NOMO-1 treated with DMSO at 0.1 percent for 48 hours (cell line): ENCODE measurements at regions not wholly inside any gene's neighbourhood (a gene's known extent, or its start where the extent isn't known, plus 50 kb on each side); places are given as distances from the start of the nearest gene placed in this dataset.

Source experiments
- DNase-seq: peaks from one replicate; lab custom pipeline; 2025; ENCODE audit not compliant: unreplicated experiment; lab: John Stamatoyannopoulos, UW

- DNase-seq = no peak
These were observed 123.2 kb upstream of the GOLGA8J start for GRCh38 chr15:29959384-29960137.

GRCh38 chr15:29952225-29952624 is 130.0 kb upstream of the TJP1 start:
- DNase-seq = no peak

- no peak for DNase-seq
These were observed 123.8 kb upstream of the TJP1 start for GRCh38 chr15:29945943-29946596.

DNA sequence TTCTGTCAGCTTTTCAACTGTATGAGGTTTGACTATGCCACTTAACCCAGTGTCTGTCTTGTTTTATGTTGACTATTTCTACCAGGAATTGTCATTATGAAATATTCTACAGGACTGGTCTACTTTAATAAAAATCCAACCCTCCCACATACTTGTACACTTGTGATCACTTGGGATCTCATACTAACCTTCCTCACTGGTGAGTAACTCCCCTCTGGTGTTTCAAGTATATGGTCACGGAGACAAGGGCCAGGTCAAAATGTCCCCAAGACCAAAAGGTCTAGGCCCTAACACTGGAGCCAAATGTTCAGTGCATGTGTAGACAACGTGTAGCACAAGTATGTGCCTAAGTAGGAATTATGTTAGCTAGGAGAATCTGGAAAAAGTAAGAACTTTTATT is 122.7 kb upstream of the TJP1 start:
- DNase-seq = no peak

- DNase-seq = no peak
These were observed 120.3 kb upstream of the TJP1 start for GRCh38 chr15:29942548-29942947.

DNA sequence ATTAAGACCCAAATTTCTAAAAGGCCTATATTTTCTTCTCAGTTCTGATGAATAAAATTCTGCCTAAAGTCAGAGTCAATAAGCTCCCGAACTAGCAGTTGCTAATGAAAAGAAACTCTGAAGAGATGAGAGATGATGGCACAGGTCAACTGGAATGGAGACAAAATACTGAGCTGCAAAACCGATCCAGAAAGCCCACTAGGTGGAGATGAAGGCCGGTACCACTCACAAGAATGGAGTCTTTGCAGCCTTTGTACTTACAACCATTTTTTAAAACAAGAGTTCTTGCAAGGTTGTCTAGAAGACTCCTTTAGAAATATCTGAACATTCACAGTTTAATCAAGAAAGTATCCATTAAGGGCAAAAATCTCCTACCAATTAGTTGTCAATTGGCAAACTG is 119.9 kb upstream of the TJP1 start:
- DNase-seq = no peak

GRCh38 chr15:29939404-29939803 is 117.1 kb upstream of the TJP1 start:
- DNase-seq = no peak

DNA sequence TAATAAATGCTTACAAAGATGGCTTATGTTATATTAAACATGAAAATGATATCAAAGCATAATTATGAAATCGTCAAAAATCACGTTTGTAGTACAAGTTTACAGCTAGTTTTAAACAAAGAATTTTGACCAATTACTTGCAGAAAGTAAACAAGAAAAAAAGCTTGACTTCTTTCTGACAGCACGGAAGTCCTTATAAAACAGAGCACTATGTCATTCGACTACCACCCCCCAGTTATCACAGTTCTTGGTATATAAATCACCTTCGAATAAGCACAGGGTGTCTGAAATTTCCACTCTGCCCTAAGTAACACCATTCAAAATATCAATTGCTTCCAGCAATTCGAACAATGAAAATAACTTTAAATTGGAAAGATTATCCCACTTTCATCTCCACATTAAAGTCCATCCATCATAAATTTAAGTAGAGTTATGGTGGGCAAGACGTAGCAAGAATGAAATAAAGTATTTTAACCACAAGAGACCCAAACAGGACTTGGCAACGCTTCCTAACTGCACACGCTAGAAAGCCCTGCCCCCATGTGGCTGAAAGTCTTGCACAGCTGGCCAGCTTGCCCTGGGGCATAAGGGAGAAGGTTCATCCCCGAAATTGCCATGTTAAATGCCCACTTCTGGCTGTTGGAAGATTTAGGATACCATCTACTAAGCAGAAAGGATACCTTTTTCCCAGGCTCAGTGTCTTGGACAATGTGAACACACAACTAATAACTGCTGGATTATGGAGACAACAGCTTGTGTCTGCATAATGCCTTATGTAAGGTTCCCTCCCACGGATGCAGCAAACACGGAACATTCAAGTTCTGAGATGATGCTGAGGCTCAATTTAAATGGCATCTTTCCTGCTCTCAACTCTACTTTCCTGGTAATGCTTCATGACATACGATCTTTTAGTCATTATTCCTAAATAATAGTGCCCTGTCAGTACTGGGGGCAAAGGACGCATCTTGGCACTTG is 116.4 kb upstream of the TJP1 start:
- no peak for DNase-seq

GRCh38 chr15:29937956-29938355 is 115.7 kb upstream of the TJP1 start:
- no peak for DNase-seq

DNA sequence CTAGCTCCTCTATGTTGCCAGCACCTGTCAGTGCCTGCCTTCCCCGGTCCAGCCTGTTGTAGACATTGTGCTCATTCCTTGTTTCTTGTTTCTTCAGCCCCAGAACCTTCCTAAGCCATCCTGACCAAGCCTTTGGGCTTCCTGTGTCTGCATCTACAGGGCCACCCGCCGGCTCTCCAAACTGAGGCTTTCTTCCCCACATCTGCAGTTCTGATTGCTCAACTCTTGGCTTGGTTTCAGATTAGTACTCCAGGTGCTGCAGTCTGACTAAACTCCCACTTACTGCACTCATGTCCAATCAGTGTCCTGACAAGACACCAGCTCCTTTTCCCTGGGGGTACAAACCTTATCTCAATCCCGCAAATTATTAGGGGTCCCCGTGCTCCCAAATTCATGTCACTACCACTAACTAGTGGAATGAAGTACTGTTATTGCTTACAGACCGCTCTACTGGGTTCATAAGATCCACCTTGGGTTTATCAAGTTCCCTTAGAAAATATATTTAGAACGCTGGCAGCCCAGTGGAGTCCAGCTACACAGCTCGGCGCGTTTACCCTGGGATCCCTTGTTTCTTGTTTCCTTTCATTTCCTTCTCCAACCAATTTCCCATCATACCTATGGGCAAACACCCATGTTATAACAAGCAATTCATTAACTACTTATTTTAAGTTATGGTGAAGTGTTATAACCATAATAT is 114.2 kb upstream of the TJP1 start:
- no peak for DNase-seq

GRCh38 chr15:29935296-29936004 is 113.2 kb upstream of the TJP1 start:
- DNase-seq = no peak

GRCh38 chr15:29934251-29934650 is 112.0 kb upstream of the TJP1 start:
- DNase-seq = no peak

GRCh38 chr15:29933042-29933803 is 111.0 kb upstream of the TJP1 start:
- DNase-seq = no peak

GRCh38 chr15:29926083-29926388 is 103.8 kb upstream of the TJP1 start:
- no peak for DNase-seq

DNA sequence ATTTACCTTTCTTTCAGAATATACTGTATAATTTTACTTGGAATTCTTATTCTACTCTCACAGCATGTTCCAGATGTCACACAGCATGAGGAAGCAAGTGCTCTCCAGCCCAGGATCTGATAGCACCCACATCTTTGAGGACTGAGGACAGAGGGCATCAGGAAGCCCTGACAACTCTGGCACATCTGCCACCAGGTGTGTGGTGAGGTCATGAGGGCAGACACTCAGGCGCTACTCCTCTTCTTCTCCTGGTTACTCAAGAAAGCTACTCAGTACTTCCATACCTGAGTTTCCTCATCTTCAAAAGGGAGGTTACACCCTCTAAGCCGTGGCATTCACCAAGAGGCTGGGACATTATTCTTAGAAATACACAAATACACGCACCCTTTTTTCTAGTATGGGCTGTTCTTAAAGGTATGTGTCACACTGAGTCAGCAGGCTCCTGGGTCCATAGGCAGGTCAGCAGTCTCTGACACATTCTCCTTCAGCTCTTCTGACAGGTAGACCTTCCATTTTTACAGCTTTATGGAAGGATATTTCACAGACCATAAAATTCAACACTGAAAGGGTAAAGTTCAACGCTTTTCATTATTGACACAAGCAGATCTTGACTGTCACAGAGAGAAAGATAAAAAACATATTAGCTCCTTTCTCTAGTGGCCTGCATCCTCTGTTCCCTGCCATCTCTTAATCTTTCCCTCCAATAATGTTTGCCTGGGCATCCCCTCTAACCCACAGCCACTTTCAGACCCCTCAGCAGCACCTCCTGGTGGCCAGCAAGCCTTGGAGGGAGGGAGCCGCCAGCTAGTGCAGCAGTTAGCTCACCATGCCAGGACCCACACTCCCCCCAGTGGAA is 103.2 kb upstream of the TJP1 start:
- DNase-seq = peak; percentile 0

DNA sequence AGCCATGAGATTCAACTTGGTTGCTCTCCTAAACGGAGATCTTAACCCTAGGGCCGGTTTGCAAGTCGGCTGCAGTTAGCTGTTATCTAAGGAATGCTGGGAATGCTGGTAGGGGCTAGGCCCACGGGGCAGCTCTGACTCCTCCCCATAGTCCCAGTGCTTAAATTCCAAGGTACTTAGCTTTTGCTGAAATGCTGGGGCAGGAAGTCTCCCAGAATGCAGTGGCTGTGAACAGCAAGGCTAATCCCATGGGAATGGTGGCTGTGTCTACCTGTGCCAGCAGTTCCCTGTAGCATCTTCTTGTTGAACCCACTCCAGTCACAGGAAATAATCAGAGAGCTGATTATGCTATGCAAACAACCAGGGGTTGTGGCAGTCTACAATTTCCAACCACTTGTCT is 102.5 kb upstream of the TJP1 start:
- no peak for DNase-seq

GRCh38 chr15:29922191-29922590 is 99.9 kb upstream of the TJP1 start:
- no peak for DNase-seq

GRCh38 chr15:29921130-29921601 is 98.9 kb upstream of the TJP1 start:
- DNase-seq = no peak

DNA sequence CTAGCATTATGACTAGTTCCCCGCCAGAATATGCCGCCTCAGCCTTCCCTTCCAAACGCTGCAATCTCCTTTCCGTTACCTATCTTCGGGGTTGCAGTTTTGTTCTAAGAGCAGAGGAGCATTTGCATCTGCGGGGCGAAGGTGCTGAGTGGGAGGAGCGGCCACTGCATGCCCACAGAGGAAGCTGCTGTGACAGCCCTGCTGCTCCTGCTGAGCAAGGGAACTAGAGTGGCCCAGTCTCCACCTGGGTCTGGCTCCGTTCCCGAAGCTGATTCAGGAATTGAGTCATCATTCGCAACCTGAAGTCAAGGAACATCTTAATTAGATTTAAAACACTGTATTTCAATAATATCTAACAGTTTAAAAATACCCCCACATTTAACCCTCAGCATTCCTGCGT is 98.2 kb upstream of the TJP1 start:
- DNase-seq = no peak
